NB4 (cell line): ENCODE measurements at regions not wholly inside any gene's neighbourhood (a gene's known extent, or its start where the extent isn't known, plus 50 kb on each side); places are given as distances from the start of the nearest gene placed in this dataset.

Experiments
- CTCF ChIP-seq: IDR thresholded peaks from one replicate; pipeline ENCODE4 v1.5.1; 2012; ENCODE audit warnings: low read depth, low read length
- MAX ChIP-seq: IDR thresholded peaks from 2 replicates; pipeline ENCODE4 v1.6.1; 2011; ENCODE audit warnings: low read depth, low read length
- MYC ChIP-seq: IDR thresholded peaks from 2 replicates; pipeline ENCODE4 v1.6.1; 2011; ENCODE audit warnings: low read depth, low read length

GRCh38 chr10:30190577-30191552 lies 131.5 kb upstream of the JCAD start:
- no peak for TF ChIP-seq MYC
- TF ChIP-seq CTCF, result no peak
- TF ChIP-seq MAX, result no peak
